ENCODE measurements at regions not wholly inside any gene's neighbourhood (a gene's known extent, or its start where the extent isn't known, plus 50 kb on each side); places are given as distances from the start of the nearest gene placed in this dataset.

DNA sequence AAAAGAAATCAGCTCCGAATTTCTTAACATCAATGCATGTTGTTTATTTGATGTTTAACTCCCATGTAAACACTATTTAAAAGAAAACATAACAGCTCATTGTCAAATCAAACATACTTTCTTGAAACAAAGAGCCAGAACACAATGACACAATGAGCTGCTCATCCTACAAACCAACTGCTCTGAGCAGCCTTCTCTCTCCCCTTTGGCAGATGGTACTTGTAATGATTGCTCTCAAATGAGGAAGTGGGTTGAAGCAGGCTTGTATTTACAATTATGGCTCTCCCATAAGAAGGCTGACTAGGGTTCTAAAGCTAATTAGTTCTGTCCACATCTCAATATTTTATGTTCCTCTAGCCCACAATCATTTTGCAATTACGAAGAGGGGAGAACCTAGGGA is 637.8 kb upstream of the ADGRL3 start:
- Histone ChIP-seq H3K36me3 (ENCODE audit: control insufficient read depth, insufficient read depth, low read length) (no peaks in the 10 kb centered on the region), H3K4me3 (ENCODE audit: low read depth, low read length) (no peak overlapping the region), H3K27me3 (ENCODE audit: control insufficient read depth, insufficient read depth, low read length) (no peaks in the 10 kb centered on the region)
- no peak for DNase-seq (ENCODE audit: low read depth)
- TF ChIP-seq, protein P1, sequence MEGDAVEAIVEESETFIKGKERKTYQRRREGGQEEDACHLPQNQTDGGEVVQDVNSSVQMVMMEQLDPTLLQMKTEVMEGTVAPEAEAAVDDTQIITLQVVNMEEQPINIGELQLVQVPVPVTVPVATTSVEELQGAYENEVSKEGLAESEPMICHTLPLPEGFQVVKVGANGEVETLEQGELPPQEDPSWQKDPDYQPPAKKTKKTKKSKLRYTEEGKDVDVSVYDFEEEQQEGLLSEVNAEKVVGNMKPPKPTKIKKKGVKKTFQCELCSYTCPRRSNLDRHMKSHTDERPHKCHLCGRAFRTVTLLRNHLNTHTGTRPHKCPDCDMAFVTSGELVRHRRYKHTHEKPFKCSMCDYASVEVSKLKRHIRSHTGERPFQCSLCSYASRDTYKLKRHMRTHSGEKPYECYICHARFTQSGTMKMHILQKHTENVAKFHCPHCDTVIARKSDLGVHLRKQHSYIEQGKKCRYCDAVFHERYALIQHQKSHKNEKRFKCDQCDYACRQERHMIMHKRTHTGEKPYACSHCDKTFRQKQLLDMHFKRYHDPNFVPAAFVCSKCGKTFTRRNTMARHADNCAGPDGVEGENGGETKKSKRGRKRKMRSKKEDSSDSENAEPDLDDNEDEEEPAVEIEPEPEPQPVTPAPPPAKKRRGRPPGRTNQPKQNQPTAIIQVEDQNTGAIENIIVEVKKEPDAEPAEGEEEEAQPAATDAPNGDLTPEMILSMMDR (IDR thresholded peaks at IDR 0.05; ENCODE audit: insufficient read depth, low read length, poor library complexity, severe bottlenecking): no peak

DNA sequence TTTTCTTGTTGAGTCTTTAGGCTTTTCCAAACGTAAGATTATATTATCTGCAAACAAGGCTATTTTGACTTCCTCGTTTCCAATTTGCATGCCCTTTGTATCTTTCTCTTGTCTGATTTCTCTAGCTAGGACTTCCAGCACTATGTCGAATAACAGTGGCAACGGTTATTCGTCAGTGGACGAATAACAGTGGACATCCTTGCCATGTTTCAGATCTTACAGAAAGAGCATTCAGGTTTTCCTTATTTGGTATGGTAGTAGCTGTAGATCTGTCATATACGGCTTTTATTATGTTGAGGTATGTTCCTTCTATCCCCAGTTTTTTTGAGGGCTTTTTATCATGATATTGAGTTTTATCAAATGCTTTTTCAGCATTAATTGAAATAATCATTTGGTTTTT is 634.6 kb upstream of the ADGRL3 start:
- Histone ChIP-seq H3K27me3 (ENCODE audit: control insufficient read depth, insufficient read depth, low read length) (no peaks in the 10 kb centered on the region), H3K36me3 (ENCODE audit: control insufficient read depth, insufficient read depth, low read length) (no peaks in the 10 kb centered on the region), H3K4me3 (ENCODE audit: low read depth, low read length) (no peak overlapping the region)
- TF ChIP-seq, protein P1 (IDR thresholded peaks at IDR 0.05; ENCODE audit: insufficient read depth, low read length, poor library complexity, severe bottlenecking): no peak
- DNase-seq (ENCODE audit: low read depth): no peak

DNA sequence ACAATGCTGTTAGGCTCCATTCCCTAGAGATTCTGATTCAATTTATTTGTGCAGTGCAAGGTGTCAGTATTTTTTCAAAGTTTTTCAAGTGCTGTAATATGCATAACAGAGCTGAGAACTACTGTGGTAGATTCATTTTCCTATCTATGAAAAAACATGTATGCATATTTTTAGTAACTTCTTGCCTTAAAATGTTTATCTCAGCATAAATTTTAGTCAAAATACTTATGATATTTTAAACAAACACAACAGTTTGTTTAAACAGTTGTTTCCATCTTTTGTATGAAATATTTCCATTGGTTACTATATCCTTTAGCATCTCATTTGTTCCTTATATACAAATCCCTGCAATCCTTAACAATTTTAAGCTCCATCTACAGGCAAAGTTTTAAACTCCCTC is 624.8 kb upstream of the ADGRL3 start:
- no peak overlapping the region for H3K4me3 ChIP-seq (ENCODE audit: low read depth, low read length)
- no peaks in the 10 kb centered on the region for H3K27me3 ChIP-seq (ENCODE audit: control insufficient read depth, insufficient read depth, low read length)
- H3K36me3 ChIP-seq (ENCODE audit: control insufficient read depth, insufficient read depth, low read length): no peaks in the 10 kb centered on the region
- TF ChIP-seq, protein P1 (IDR thresholded peaks at IDR 0.05; ENCODE audit: insufficient read depth, low read length, poor library complexity, severe bottlenecking): no peak
- no peak for DNase-seq (ENCODE audit: low read depth)

DNA sequence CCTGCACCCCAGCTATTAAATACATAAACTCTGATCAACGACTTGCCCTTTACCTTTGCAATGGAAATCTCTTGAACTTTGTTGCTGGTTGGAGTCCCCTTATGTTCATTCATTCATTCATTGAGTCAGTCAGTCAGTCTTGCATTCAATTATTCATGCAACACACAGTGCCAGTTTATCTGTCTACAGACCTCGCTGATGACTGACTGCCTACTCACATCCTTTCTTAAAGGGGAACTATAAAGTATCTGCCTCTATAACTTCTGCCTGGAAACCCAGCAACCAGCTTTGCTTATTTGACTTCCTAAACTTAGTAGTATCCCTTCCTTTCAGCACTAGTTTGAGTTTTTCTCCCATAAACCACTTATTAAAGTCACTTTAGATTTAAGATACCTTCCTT is 620.8 kb upstream of the ADGRL3 start:
- no peak for DNase-seq (ENCODE audit: low read depth)
- no peaks in the 10 kb centered on the region for H3K27me3 ChIP-seq (ENCODE audit: control insufficient read depth, insufficient read depth, low read length)
- TF ChIP-seq, protein P1 (IDR thresholded peaks at IDR 0.05; ENCODE audit: insufficient read depth, low read length, poor library complexity, severe bottlenecking): no peak
- no peak overlapping the region for H3K4me3 ChIP-seq (ENCODE audit: low read depth, low read length)
- no peaks in the 10 kb centered on the region for H3K36me3 ChIP-seq (ENCODE audit: control insufficient read depth, insufficient read depth, low read length)

DNA sequence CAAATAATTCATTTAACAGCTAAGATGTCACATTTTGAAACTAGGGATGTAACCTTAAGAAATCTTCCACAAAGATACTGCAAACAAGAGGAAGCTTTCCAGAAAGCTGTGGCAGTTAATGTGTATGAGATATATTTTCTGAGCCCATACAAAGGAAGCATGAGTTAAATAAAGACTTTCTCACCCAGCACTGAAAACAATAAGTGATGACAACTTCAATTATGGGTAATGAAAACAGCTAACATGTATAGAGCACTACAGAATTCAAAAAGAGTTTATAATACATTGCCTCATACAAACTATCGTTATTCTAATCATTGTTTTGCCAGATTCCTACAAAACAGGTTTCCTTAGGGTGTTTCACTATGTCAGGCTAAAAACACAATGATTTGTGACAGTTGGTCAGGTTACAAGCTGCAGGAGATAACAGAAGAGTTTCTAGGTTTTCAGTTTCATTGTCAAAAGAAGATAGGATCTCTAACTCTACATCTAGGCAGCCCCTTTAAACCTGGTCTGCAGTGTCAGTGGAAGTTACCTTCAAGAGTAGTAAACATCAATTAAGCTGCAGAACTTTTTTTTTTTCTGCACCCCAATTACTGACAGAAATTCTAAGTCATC is 618.1 kb upstream of the ADGRL3 start:
- H3K36me3 ChIP-seq (ENCODE audit: control insufficient read depth, insufficient read depth, low read length): no peaks in the 10 kb centered on the region
- no peak overlapping the region for H3K4me3 ChIP-seq (ENCODE audit: low read depth, low read length)
- H3K27me3 ChIP-seq (ENCODE audit: control insufficient read depth, insufficient read depth, low read length): no peaks in the 10 kb centered on the region
- TF ChIP-seq, protein P1 (IDR thresholded peaks at IDR 0.05; ENCODE audit: insufficient read depth, low read length, poor library complexity, severe bottlenecking): no peak
- DNase-seq (ENCODE audit: low read depth): no peak

DNA sequence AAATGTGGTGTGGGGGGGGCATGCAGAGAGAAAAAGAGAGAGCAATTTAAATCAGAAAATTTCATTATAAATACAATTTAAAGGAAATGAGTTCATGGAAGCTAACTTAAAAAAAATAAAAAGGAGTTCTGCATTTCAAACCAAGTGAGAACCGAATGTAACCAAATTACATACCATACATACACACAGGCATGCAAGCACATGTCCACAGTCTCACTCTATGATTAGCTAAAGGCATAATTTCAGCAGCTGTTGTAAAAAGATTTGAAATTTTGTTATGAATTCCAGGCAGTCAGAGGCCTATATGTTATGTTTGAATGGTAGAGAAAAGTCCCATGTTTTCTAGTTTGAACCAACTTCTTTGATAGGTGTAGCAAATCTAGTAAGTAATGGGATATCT is 611.6 kb upstream of the ADGRL3 start:
- H3K36me3 ChIP-seq (ENCODE audit: control insufficient read depth, insufficient read depth, low read length): no peaks in the 10 kb centered on the region
- DNase-seq (ENCODE audit: low read depth): no peak
- TF ChIP-seq, protein P1 (IDR thresholded peaks at IDR 0.05; ENCODE audit: insufficient read depth, low read length, poor library complexity, severe bottlenecking): no peak

More for the DNA sequence above, 611.6 kb upstream of the ADGRL3 start:
- Histone ChIP-seq H3K27me3 (ENCODE audit: control insufficient read depth, insufficient read depth, low read length) (no peaks in the 10 kb centered on the region), H3K4me3 (ENCODE audit: low read depth, low read length) (no peak overlapping the region)

Data from kidney epithelial cell (primary cell).